Ovary (tissue), 7 donors: ENCODE measurements at regions not wholly inside any gene's neighbourhood (a gene's known extent, or its start where the extent isn't known, plus 50 kb on each side); places are given as distances from the start of the nearest gene placed in this dataset.
"Not testable (repeated sequence)": the region's sequence is repeated elsewhere in the genome, so short reads cannot be mapped to it uniquely, and the experiment has no call there.

Experiments used
- DNase-seq, 5 donors: peaks; one replicate each; pipeline ENCODE4 v3.0.0-alpha.2; 2019 to 2020
- H3K27ac ChIP-seq, 2 donors: fragments of 200-600 bp; one replicate each; pipeline versions ENCODE4 v1.5.1 to v1.8.0; 2019 to 2022
- H3K27me3 ChIP-seq: fragments of 200-600 bp; one replicate; pipeline ENCODE4 v1.8.0; 2022
- H3K36me3 ChIP-seq: fragments of 200-600 bp; sonication (generic); one replicate; pipeline ENCODE4 v1.5.1; 2019
- H3K4me1 ChIP-seq: one replicate; pipeline ENCODE4 v1.8.1; 2013; ENCODE audit warnings: mild to moderate bottlenecking, moderate library complexity; ENCODE audit not compliant: insufficient read depth
- H3K4me3 ChIP-seq: fragments of 200-600 bp; sonication (generic); one replicate; pipeline ENCODE4 v1.5.1; 2017
- H3K9me3 ChIP-seq, 2 donors: fragments of 200-600 bp in 1 of 2; sonication (generic) in 1 of 2; one replicate each; pipeline versions ENCODE4 v1.5.1 to v1.8.1; 2013 to 2019; ENCODE audit warnings: mild to moderate bottlenecking in 1 of 2, moderate library complexity in 1 of 2
- EP300 ChIP-seq: sonication (generic); formaldehyde crosslinking; IDR thresholded peaks from one replicate; pipeline ENCODE4 v1.6.1; 2017; ENCODE audit warnings: antibody characterized with exemption
- POLR2A ChIP-seq: fragments of 450-650 bp; IDR thresholded peaks from one replicate; pipeline ENCODE4 v1.6.1; 2017; ENCODE audit warnings: antibody characterized with exemption, mild to moderate bottlenecking, moderate library complexity
- WGBS, 3 donors: extraction: QIAGEN DNeasy Blood & Tissue Kit in 1 of 3; methylation state at CpG; one replicate each; pipeline versions ENCODE4 v1.1.5 to v1.1.7; 2013 to 2017; 5-methylcytosine and 5-hydroxymethylcytosine counted together
- intact Hi-C, 4 donors: fragments of 100-400 bp; cut with DNase I; formaldehyde crosslinking; loops; one replicate each; pipeline versions ENCODE4 v1.11.0 to v1.15.1; 2022 to 2023
- TF ChIP-seq, protein P1 (sequence below), 3 donors: fragments of 450-650 bp in 2 of 3; fragments of 200-600 bp in 1 of 3; IDR thresholded peaks; one replicate each; pipeline versions ENCODE4 v1.5.1 to v1.8.0; 2016 to 2022; ENCODE audit warnings: antibody characterized with exemption in 3 of 3, mild to moderate bottlenecking in 1 of 3
- donor health status: DM: no; HTN: no; CAD: no; lungs with moderate emphysema.
- donor health status: DM: no; HTN: no; CAD: no.
- donor health status: Bipolar disorder and iron deficiency.
- donor health status: DM: no; HTN: no; CAD: no.
- donor health status: DM: yes; HTN: yes; CAD: no.

DNA sequence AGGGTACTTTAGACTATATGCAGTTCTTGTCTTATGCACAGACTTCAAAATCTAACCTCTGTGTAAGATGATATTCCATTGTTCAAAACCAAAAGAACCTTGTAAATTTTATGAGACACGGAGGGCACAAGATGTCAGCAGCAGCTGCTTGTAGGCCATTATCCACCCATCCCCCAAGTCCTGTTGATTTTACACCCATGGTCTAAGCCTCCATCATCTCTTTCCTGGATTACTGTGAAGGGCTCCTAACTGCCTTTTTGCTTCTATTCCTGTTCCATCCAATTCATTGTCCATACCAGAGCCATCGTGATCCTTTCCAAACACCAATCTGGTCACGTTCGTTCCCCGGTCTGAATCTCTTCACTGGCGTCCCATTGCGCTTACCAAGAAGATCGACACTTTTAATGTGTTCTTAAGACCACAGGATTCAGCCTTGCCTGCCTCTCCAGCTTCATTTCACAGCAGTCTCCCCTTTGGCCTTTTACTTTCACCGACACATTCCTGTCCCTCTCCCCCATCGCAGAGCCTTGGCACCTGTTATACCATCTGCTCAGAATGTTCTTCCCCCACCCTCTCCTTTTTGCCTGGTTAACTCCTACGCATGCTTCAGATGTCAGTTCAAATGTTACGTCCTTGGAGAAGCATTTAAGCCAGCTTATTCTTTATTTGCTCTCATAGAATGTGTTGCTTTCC is 107.3 kb upstream of the POU3F1 start:
- H3K4me3 ChIP-seq, result no peak overlapping the region
- H3K27me3 ChIP-seq, result no peaks in the 10 kb centered on the region
- intact Hi-C loops, result no loop called here
- WGBS, 3 donors, result 13 to 20% (median 15%) methylated on average over 12 of the region's 12 CpGs
- no peaks in the 10 kb centered on the region for H3K36me3 ChIP-seq
- no peaks in the 10 kb centered on the region for H3K4me1 ChIP-seq
- H3K9me3 ChIP-seq, result no peaks in the 10 kb centered on the region
- TF ChIP-seq, protein P1, sequence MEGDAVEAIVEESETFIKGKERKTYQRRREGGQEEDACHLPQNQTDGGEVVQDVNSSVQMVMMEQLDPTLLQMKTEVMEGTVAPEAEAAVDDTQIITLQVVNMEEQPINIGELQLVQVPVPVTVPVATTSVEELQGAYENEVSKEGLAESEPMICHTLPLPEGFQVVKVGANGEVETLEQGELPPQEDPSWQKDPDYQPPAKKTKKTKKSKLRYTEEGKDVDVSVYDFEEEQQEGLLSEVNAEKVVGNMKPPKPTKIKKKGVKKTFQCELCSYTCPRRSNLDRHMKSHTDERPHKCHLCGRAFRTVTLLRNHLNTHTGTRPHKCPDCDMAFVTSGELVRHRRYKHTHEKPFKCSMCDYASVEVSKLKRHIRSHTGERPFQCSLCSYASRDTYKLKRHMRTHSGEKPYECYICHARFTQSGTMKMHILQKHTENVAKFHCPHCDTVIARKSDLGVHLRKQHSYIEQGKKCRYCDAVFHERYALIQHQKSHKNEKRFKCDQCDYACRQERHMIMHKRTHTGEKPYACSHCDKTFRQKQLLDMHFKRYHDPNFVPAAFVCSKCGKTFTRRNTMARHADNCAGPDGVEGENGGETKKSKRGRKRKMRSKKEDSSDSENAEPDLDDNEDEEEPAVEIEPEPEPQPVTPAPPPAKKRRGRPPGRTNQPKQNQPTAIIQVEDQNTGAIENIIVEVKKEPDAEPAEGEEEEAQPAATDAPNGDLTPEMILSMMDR (IDR thresholded peaks at IDR 0.05), result no peak
- no peak for DNase-seq
- H3K27ac ChIP-seq, result no peak overlapping the region

DNA sequence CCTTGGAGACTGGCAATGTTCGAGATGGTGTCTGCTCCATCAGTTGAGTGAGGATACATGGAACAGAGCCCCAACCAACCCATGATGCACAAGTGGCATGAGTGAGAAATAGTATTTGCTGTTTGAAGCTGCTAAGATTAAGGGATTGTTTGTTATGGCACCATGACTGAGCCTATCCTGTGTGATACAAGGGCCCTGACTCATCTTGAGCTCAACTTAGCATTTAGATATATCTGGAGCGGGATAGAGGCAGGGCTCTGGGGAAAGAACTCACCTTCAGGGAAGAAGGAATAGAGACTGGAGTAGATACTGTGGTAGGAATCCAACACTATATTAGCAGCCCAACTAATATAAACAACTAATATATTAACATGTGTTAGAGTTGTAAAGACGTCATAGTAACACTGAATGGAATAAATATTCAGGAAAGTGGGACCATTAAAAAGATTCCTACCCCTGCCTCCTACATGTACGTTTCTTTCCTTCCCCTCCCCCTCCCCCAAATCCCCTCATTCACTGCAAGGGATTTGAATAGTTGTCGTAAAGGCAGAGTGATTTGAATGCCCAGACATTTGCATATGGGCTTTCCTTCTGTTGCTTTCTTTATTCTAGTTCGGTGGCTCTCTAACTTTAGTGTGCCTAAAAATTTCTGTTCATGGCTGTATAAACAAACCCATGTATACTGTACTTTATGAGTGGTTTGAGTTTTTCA is 106.6 kb upstream of the POU3F1 start:
- TF ChIP-seq EP300 (no peak), POLR2A (no peak)
- TF ChIP-seq, protein P1 (IDR thresholded peaks at IDR 0.05), result no peak
- Histone ChIP-seq H3K4me1 (no peaks in the 10 kb centered on the region), H3K4me3 (no peak overlapping the region), H3K27ac (no peak overlapping the region), H3K36me3 (no peaks in the 10 kb centered on the region), H3K9me3 (no peaks in the 10 kb centered on the region), H3K27me3 (no peaks in the 10 kb centered on the region)
- 67 to 73% (median 73%) methylated on average over 6 of the region's 6 CpGs for WGBS, 3 donors
- intact Hi-C loops, result no loop called here
- DNase-seq, result no peak

DNA sequence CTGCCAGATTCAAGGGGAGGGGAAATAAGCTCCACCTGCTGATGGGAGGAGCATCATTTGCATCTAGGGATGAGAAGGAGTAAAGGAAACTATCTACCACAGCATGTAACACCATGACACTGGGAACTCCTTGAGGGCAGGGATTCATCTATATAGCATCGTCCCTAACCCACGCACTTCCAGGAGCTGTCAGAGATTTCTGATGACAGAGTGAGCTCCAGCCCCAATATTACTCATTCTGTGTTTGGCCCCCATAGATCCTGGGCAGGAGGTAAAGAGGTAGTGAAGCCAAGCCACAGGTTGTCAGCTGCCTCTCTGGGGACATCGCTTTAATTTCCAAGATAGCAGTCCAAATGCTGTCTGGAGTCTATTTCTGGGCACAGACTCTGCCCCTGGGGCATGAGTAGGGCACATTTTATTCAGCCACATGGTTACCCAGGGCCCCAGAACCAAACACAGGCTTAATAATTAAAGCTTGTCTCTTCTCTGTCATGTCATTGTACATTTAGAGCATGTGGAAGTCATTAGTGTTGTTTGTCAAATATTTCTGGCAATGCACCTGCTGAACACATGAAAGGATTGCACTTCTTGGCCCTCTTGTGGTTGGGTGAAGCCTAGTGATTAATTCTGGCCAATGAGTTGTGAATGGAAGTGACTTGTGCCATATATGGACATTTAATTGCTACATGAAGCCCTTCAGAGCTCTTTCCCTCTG is 105.9 kb upstream of the POU3F1 start:
- no peaks in the 10 kb centered on the region for H3K36me3 ChIP-seq
- H3K4me1 ChIP-seq, result no peaks in the 10 kb centered on the region
- TF ChIP-seq, protein P1 (IDR thresholded peaks at IDR 0.05), result no peak
- TF ChIP-seq EP300 (no peak), POLR2A (no peak)
- H3K4me3 ChIP-seq, result no peak overlapping the region
- WGBS, 3 donors, result 95 to 96% (median 95%) methylated on average over 3 of the region's 3 CpGs
- intact Hi-C loops, result no loop called here
- no peak overlapping the region for H3K27ac ChIP-seq
- no peaks in the 10 kb centered on the region for H3K27me3 ChIP-seq
- no peaks in the 10 kb centered on the region for H3K9me3 ChIP-seq
- DNase-seq, result no peak

DNA sequence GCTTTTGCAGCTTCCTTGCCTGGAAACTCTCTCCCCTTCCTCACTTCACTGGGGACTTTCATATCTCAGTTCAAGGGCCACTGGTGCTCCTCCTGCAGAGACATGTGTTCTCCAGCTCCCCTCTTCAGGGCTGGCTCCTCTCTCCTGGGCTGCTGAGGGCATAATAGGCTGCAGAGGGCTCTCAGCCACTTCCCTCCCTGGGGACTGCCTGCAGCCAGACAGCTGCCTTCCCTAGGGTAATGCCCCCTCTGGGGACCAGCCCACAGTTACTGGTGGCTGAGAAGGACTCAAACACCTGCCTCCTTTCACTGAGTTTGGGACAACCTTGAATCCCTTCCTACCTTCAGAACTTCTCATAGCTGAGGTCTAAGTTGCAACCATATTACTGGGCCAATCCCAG is 104.8 kb upstream of the POU3F1 start:
- Histone ChIP-seq H3K36me3 (no peaks in the 10 kb centered on the region), H3K4me1 (no peaks in the 10 kb centered on the region), H3K27ac (no peak overlapping the region), H3K27me3 (no peaks in the 10 kb centered on the region), H3K9me3 (no peaks in the 10 kb centered on the region), H3K4me3 (no peak overlapping the region)
- intact Hi-C loops, result no loop called here
- DNase-seq, result no peak
- TF ChIP-seq, protein P1 (IDR thresholded peaks at IDR 0.05), result no peak
- TF ChIP-seq EP300, result no peak
- no peak for TF ChIP-seq POLR2A

DNA sequence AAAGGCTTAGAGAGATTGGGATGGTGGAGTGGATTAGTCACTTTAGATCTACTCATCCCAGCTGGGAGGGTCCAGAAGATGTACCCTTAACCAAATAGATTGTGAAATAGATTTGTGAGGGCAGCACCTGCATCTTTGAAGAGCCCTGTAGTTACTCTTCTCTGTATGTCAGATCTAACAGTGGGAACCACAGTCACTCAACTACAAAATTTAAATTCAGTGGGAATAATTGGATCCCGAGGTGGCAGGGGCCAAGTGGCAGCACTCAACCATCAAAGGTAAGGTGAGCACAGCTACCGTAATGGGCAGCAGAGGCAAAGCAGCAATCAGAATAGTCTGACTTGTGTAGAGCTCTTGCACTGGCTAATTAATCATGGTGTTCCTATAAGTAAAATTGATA is 99.5 kb upstream of the POU3F1 start:
- H3K27ac ChIP-seq, intact Hi-C loops, DNase-seq, H3K4me1 ChIP-seq, H3K27me3 ChIP-seq, H3K9me3 ChIP-seq, H3K36me3 ChIP-seq, H3K4me3 ChIP-seq: not testable (repeated sequence)
- 63 to 80% (median 72%) methylated on average over 2 of the region's 2 CpGs for WGBS, 3 donors
